Endodermal cell (in vitro differentiated cells): ENCODE measurements at regions not wholly inside any gene's neighbourhood (a gene's known extent, or its start where the extent isn't known, plus 50 kb on each side); places are given as distances from the start of the nearest gene placed in this dataset.
A peak's percentile ranks its signal among the peaks of the same experiment; 100 is the strongest.

ENCODE experiments used
- DNase-seq: peaks from one replicate; pipeline ENCODE4 v3.0.0-alpha.2; 2017
- H3K27ac ChIP-seq: 2 replicates; pipeline ENCODE4 v1.5.1; 2013; ENCODE audit warnings: mild to moderate bottlenecking, low read depth, low read length, moderate library complexity
- H3K27me3 ChIP-seq: 2 replicates; pipeline ENCODE4 v1.6.1; 2013; ENCODE audit warnings: mild to moderate bottlenecking, low read length, moderate library complexity; ENCODE audit not compliant: insufficient read depth, control insufficient read depth, poor library complexity, severe bottlenecking
- H3K36me3 ChIP-seq: 2 replicates; pipeline ENCODE4 v1.7.0; 2013; ENCODE audit warnings: mild to moderate bottlenecking, low read length, moderate library complexity; ENCODE audit not compliant: control insufficient read depth, insufficient read depth
- H3K4me1 ChIP-seq: one replicate; pipeline ENCODE4 v1.7.0; 2013; ENCODE audit warnings: low read length; ENCODE audit not compliant: control insufficient read depth, insufficient read depth
- H3K4me3 ChIP-seq: 2 replicates; pipeline ENCODE4 v1.5.1; 2013; ENCODE audit warnings: mild to moderate bottlenecking, low read length, moderate library complexity
- H3K9ac ChIP-seq: 2 replicates; pipeline ENCODE4 v1.6.1; 2013; ENCODE audit warnings: mild to moderate bottlenecking, low read length, moderate library complexity; ENCODE audit not compliant: poor library complexity, severe bottlenecking; ENCODE audit errors: extremely low read depth
- H3K9me3 ChIP-seq: 2 replicates; pipeline ENCODE4 v1.6.1; 2013; ENCODE audit warnings: mild to moderate bottlenecking, low read length, moderate library complexity; ENCODE audit not compliant: control insufficient read depth
- H3K27ac Mint-ChIP-seq: 2 replicates; pipeline ENCODE4 v1.8.0; 2020; ENCODE audit warnings: mixed read lengths
- H3K27me3 Mint-ChIP-seq: 2 replicates; pipeline ENCODE4 v1.8.0; 2021; ENCODE audit warnings: mild to moderate bottlenecking, mixed read lengths; ENCODE audit not compliant: insufficient read depth
- H3K36me3 Mint-ChIP-seq: 2 replicates; pipeline ENCODE4 v1.8.0; 2020; ENCODE audit warnings: low read depth, mixed read lengths
- H3K4me1 Mint-ChIP-seq: 2 replicates; pipeline ENCODE4 v1.8.0; 2020; ENCODE audit warnings: mixed read lengths
- H3K4me3 Mint-ChIP-seq: 2 replicates; pipeline ENCODE4 v1.8.0; 2020; ENCODE audit warnings: mild to moderate bottlenecking, moderate library complexity, mixed read lengths
- H3K9me3 Mint-ChIP-seq: 2 replicates; pipeline ENCODE4 v1.8.0; 2020; ENCODE audit warnings: mild to moderate bottlenecking, mixed read lengths
- WGBS, 2 experiments: methylation state at CpG; one replicate each; pipeline versions ENCODE4 v1.1.5 to v1.1.7; 2013; ENCODE audit warnings: missing lambda C conversion rate in 2 of 2, mixed read lengths in 1 of 2; ENCODE audit not compliant: insufficient coverage in 1 of 2, insufficient read length in 1 of 2; 5-methylcytosine and 5-hydroxymethylcytosine counted together
- TF ChIP-seq, protein P1 (sequence below): fragments of 200-600 bp; sonication (generic); conservative IDR thresholded peaks from 2 replicates; pipeline ENCODE4 v1.5.0; 2021; ENCODE audit warnings: antibody characterized with exemption, mild to moderate bottlenecking

DNA sequence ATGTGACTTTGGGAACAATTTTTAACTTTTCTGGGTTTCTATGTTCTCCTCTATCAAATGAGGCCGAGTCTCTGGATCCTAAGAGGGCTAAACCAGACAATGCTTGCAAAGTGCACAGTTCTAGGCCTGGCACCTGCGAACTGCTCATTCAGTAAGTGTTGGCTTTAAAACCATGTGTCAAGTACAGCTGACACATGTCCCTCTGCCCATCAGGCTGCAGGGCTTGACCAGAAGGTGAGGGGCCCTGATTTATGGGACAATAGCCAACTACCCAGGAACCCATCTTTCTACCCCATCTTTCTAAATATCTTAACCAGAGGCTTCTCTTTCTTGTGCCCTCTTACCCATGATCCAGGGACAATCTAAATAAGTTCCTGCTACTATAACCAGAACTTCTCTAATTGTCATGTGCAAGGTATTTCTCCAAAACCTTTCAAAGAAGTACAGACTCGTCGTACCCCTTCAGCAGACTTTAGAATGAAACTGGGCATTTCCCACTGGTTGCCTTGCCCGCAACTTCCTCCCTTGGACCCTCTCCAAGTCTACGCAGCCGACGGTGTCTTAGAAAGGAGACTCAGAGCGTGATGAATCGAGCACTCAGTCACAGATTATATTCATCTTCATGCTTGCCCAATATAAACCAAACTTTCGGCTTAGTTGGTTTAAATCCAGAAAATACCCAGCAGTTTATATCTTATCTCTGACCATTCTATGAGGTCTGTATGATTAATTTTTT, 69.8 kb upstream of the STEAP1B start:
- H3K9me3 Mint-ChIP-seq = no peaks in the 10 kb centered on the region
- H3K36me3 Mint-ChIP-seq = peaks cover 21% of the 10 kb centered on the region
- WGBS, 2 experiments = 87% methylated on average over 11 of the region's 11 CpGs
- no peak overlapping the region for H3K27ac Mint-ChIP-seq
- no peak overlapping the region for H3K27ac ChIP-seq
- H3K36me3 ChIP-seq = peaks cover 11% of the 10 kb centered on the region
- no peak for DNase-seq
- H3K9me3 ChIP-seq = no peaks in the 10 kb centered on the region
- no peak overlapping the region for H3K4me3 Mint-ChIP-seq
- H3K4me1 ChIP-seq = no peaks in the 10 kb centered on the region
- no peaks in the 10 kb centered on the region for H3K27me3 Mint-ChIP-seq
- TF ChIP-seq, protein P1, sequence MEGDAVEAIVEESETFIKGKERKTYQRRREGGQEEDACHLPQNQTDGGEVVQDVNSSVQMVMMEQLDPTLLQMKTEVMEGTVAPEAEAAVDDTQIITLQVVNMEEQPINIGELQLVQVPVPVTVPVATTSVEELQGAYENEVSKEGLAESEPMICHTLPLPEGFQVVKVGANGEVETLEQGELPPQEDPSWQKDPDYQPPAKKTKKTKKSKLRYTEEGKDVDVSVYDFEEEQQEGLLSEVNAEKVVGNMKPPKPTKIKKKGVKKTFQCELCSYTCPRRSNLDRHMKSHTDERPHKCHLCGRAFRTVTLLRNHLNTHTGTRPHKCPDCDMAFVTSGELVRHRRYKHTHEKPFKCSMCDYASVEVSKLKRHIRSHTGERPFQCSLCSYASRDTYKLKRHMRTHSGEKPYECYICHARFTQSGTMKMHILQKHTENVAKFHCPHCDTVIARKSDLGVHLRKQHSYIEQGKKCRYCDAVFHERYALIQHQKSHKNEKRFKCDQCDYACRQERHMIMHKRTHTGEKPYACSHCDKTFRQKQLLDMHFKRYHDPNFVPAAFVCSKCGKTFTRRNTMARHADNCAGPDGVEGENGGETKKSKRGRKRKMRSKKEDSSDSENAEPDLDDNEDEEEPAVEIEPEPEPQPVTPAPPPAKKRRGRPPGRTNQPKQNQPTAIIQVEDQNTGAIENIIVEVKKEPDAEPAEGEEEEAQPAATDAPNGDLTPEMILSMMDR = no peak
- H3K4me1 Mint-ChIP-seq = peaks cover 12% of the 10 kb centered on the region
- no peak overlapping the region for H3K9ac ChIP-seq
- no peak overlapping the region for H3K4me3 ChIP-seq
- H3K27me3 ChIP-seq = no peaks in the 10 kb centered on the region

DNA sequence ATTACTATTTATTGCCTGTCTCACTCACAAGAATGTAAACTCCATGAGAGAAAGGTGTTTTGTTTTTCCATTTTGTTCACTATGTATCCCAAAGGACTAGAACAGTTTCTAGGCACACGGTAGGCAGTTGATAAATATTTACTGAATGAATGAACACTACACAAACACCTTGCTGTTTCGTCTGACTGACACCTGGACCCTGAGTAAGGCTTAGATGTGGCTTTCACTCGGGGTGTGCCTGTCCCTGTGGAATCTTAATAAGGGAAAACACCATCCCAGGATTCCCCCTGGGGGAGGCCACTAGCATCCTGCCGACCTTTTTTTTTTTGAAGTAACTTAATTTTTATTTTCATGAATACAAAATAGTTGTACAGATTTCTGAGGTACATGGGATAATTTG, 66.6 kb upstream of the STEAP1B start:
- TF ChIP-seq, protein P1 = no peak
- H3K9me3 ChIP-seq = no peaks in the 10 kb centered on the region
- 85 to 97% methylated on average over 3 of the region's 4 CpGs for WGBS, 2 experiments
- DNase-seq = no peak
- no peaks in the 10 kb centered on the region for H3K27me3 ChIP-seq
- Mint-ChIP-seq H3K36me3 (peaks cover 8% of the 10 kb centered on the region), H3K27ac (no peak overlapping the region), H3K27me3 (no peaks in the 10 kb centered on the region), H3K4me1 (peaks cover 37% of the 10 kb centered on the region), H3K9me3 (no peaks in the 10 kb centered on the region), H3K4me3 (no peak overlapping the region)
- no peak overlapping the region for H3K27ac ChIP-seq
- H3K4me1 ChIP-seq = peaks cover 22% of the 10 kb centered on the region
- no peak overlapping the region for H3K4me3 ChIP-seq
- no peaks in the 10 kb centered on the region for H3K36me3 ChIP-seq
- no peak overlapping the region for H3K9ac ChIP-seq

DNA sequence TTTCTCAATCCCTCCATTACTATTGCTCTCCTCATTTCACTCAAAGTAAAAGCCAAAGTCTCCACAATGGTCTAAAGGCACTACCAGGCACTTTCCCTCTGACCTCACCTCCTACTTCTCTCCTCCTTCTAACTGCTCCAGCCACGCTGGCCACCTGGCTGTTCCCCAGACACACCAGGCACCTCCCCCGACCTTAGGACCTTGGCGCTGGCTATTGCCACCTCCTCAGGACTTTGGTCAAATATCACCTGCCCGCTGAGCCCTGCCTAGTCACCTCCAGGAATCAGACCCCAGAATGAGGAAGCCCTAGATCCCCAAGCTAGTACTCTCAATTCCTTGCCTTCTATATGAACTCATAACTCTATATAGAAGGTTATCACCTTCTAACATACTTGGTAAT, 66.2 kb upstream of the STEAP1B start:
- H3K36me3 ChIP-seq = no peaks in the 10 kb centered on the region
- H3K9me3 ChIP-seq = no peaks in the 10 kb centered on the region
- Mint-ChIP-seq H3K27me3 (no peaks in the 10 kb centered on the region), H3K9me3 (no peaks in the 10 kb centered on the region), H3K4me1 (peaks cover 41% of the 10 kb centered on the region), H3K4me3 (no peak overlapping the region), H3K36me3 (peaks cover 7% of the 10 kb centered on the region), H3K27ac (peak overlapping the region; percentile 20)
- H3K27ac ChIP-seq = no peak overlapping the region
- TF ChIP-seq, protein P1 = no peak
- H3K4me1 ChIP-seq = peaks cover 27% of the 10 kb centered on the region
- no peaks in the 10 kb centered on the region for H3K27me3 ChIP-seq
- WGBS, 2 experiments = 88 to 96% methylated on average over 4 of the region's 4 CpGs
- H3K4me3 ChIP-seq = no peak overlapping the region
- no peak overlapping the region for H3K9ac ChIP-seq
- no peak for DNase-seq
